G401 (cell line): ENCODE measurements at regions not wholly inside any gene's neighbourhood (a gene's known extent, or its start where the extent isn't known, plus 50 kb on each side); places are given as distances from the start of the nearest gene placed in this dataset.

Experiments used
- DNase-seq: peaks from one replicate; pipeline ENCODE4 v3.0.0-alpha.2; 2015; ENCODE audit warnings: low spot score
- in situ Hi-C: cut with HindIII; loops from 2 replicates; pipeline ENCODE4 v1.10.0; 2016; ENCODE audit warnings: low sequenced_read_pairs, mixed read lengths

DNA sequence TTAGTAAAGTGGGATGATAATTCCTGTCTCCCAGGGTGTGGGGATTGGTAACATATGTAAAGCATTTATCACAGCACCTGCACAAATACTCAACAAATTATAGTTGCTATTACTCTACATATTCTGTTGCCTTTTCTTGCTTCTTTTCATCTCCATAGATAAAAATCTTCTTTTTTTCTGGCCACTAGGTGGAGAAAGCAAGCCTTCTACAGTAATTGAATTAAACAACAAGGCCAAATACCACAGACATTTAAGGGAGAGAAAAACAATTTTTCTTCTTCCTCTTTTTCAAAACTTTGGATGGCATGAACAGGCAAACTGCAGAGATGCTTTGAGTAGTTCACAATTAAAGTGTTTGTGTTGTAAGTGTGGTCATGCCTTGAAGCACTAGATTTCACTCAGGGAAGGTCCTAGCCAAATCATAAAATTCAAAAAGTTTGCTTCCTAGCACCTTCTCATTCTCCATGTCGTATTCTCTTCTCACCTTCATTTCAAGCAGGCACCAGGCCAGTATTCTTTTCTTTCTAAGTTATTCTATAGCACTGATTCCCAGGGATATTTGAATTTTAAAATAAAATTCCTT, 493.4 kb upstream of the TGFBR2 start:
- peak; percentile 17 for DNase-seq
- in situ Hi-C loops: no loop called here

DNA sequence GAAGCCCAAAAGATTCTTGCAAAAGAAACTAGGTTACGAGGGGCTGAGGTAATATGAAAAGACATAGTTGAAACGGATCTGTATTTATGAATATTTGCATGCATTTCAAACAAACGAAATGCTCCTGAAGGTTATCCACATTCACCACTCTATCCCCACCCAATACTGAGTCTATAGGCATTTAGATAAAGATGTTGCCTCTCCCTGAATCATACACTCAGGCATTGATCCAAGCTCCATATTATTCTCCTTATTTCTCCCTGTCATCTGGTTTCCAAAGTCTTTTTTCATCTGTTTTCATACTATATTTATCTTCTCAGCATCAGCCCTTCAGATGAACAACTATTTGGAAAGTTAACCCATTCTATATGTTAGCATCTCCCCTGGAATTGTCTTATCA, 492.5 kb upstream of the TGFBR2 start:
- DNase-seq: no peak
- in situ Hi-C loops: no loop called here

DNA sequence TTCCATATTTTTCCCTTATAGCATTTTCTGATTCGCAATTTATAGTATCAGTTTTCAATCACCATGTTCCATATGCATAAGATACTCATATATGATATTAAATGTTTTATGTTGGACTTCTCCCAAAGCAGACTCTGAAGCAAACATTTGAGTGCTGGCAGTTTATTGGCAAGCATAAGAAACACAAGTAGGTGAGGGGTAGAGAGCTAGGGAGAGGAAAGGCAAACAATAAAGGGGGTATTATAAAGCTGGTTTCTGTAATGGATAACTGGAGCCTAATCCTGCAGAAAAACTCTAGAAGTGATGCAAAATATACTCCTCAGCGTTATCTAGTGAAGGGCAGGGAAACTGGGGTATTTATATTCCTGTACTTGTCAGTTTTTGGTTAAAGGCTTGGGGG, 491.5 kb upstream of the TGFBR2 start:
- in situ Hi-C loops: no loop called here
- DNase-seq: no peak

DNA sequence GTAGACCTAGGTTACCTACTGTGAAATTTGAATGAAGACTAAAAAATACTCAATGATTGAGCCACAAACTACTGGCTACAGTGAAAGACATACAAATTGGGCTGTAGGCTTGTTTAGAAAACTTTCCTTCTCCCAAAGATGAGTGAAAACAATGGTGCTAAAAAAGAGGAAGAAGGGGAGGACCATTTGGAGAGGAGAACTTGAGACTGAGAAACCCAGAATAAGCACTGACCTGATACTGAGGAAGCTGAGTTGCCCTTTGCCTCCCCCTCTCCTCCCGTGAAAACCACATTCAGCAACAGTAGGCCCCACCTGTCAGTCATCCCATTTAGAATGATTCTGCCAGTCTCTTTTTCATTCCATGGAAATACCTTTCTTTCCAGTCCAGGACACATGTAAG, 484.0 kb upstream of the TGFBR2 start:
- in situ Hi-C loops: no loop called here

DNA sequence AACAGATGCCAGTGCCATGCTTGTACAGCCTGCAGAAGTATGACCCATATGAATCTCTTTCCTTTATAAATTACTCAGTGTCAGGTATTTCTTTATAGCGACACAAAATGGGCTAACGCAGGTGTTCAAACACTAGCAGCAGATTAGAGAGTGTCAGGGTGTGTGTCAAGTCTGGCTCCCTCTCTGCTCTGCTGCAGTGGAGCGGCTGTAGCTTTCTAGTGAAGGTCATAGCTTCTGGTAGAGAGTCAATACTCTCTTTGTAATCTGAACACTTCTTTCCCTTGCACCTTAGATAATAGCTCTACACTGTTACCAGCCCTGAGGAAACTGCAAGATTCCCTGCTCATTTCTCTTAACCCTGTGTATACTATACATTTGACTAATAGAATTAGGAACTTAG, 483.2 kb upstream of the TGFBR2 start:
- in situ Hi-C loops: no loop called here
- no peak for DNase-seq

More for the DNA sequence above, 484.0 kb upstream of the TGFBR2 start:
- no peak for DNase-seq

DNA sequence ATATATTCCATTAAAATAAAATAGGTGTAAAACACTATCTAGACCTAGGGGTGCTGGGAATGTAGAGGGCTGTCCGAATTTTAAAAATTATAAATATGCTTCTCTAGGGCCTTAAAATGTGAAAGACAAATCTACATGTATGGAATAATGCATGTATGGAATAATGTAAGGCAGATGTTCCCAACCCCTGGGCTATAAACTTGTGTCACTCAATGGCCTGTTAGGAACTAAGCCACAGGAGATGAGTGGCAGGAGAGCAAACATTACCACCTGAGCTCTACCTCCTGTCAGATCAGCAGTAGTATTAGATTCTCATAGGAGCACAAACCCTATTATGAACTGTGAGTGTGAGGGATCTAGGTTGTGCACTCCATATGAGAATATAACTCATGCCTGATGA, 482.6 kb upstream of the TGFBR2 start:
- in situ Hi-C loops: no loop called here
- no peak for DNase-seq

DNA sequence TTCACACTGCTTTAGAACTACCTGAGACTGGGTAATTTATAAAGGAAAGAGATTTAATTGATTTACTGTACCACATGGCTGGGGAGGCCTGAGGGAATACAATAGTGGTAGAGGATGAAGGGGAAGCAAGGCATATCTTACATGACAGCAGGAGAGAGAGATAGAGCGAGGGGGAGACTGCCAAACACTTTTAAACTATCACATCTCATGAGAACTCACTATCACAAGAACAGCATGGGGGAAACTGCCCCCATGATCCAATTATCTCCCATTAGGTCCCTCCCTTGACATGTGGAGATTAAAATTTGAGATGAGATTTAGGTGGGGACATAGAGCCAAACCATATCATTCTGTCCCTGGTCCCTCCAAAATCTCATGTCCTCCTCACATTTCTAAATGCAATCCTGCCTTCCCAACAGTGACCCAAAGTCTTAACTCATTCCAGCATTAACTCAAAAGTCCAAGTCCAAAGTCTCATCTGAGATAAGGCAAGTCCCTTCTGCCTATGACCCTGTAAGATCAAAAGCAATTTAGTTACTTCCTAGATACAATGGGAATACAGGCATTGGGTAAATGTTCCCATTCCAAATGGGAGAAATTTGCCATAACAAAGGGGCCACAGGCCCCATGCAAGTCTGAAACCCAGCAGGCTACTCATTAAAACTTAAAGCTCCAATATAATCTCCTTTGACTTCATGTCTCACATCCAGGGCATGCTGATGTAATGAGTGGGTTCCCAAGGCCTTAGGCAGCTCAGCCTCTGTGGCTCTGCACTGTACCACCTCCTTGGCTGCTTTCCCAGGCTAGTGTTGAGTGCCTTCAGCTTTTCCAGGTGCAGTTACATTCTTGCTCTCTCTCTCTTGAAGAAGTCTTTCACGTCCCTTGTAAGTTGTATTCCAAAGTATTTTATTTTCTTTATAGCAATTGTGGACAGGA, 481.7 kb upstream of the TGFBR2 start:
- DNase-seq: no peak
- in situ Hi-C loops: no loop called here

DNA sequence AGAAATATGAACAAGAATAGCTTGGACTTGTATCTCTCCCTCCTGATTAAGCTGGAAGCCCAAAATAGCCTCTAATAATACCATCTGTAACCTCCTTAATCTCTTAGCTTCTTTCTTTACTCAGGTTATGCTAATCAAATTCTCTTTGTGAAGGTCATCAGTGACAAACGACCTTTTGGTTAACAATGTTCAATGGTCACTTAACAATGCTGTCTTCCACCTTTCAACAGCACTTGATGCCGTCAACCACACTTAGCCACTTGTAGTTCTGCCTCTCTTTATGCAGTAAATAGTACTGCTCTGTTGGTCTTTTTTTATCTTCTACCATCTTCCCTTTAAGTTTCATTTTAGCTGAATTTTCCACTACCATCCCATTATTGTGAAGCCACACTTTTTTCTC, 476.6 kb upstream of the TGFBR2 start:
- no peak for DNase-seq
- in situ Hi-C loops: no loop called here

DNA sequence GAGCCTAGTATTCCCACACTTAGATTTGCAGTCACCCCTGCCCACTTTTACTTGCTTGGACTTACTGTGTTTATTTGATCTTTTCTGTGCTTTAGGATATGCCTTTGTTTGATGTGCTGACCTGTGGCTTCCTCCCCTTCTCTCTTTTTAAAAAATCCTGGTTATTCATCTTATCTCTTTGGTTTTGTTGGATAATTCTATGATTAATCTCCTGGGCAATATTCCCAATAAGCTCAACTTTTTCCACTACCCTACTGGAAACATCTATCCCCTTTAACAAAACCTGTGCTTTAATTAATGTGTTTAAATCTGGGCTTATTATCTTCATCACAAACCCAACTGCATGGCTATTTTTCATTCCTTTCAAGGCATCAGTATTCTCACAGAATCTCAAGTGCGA, 476.0 kb upstream of the TGFBR2 start:
- in situ Hi-C loops: no loop called here
- no peak for DNase-seq

DNA sequence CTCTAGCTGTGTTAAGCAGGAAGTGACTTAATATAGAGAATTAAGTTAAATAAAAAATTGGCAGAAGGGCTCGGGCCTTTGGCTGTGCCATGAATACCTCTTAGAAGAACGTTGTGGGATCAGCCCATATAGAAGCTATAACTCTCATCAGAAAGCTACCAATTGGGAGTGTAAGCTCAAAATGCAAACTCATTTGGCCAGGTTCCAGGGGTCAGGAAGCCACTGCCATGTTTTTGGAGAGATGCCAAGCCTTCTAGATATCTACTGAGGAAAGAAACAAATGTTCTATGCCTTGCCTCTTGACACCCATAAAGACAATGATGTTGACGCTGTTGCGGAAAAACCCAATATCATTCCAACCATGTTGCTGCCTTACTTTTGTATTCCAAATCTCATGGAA, 475.2 kb upstream of the TGFBR2 start:
- no peak for DNase-seq
- in situ Hi-C loops: no loop called here

DNA sequence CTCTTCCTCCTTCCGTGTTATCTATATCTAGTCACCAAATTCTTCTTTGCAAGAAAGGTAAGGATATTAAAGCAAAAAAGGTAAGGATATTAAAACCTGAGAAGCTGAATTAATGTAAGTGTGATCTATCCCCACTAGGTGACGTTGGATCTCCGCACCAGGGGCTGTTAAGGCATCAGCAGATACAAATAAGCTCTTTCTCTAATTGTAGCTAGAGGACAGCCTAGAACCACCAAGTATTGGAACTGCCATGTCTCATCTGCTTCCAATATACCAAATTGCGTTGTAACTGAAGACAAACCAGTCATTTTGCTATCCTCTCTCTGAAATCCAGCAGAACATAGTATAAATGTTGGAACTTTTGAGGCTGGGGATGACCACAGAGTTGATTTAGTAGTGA, 471.2 kb upstream of the TGFBR2 start:
- no peak for DNase-seq
- in situ Hi-C loops: no loop called here

DNA sequence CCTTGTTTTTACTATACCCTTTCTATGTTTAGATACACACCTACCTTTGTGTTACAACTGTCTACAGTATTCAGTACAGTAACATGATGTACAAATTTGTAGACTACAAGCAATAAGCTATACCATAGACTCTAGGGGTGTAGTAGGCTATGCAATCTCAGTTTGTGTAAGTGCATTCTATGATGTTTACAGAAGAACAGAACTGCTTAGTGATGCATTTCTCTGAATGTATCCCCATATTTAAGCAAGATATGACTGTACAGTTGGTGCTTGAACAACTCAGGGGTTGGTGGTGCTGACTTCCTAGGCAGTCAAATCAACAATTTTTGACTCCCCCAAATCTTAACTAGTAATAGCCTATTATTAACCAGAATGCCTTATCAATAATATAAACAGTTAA, 467.1 kb upstream of the TGFBR2 start:
- in situ Hi-C loops: no loop called here
- DNase-seq: no peak

DNA sequence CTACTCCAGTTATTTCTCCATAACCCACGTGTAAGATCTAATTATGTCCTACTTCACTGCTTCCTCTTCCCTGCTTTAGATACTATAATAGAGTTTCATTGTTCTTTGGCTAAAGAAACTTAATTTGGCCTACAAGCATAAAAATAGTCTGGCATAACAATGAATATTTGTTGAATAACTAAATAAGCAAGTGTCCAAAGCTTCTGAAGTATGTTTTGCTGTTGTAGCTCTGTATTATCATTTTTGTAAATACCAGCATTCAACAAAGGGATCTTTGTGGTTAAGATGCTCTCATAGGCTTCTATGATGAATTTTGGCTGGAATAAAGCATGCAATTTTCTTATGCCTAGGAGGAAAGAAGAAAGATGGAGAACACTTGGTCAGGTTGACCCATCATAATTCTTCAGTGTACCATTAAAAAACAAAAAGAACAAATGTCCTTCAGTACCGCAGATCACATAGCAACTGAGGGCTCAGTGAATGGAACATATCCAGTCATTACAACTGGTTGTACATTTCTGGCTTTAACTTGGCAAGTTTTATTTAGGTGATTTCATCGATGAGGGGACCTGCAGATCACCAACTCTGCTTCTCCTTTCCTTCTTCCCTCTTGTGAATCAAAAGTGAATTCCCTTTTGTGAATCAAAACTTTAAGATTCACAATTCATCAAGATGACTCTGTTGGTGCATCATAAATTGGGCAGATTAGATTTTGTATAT, 465.9 kb upstream of the TGFBR2 start:
- in situ Hi-C loops: no loop called here
- no peak for DNase-seq

DNA sequence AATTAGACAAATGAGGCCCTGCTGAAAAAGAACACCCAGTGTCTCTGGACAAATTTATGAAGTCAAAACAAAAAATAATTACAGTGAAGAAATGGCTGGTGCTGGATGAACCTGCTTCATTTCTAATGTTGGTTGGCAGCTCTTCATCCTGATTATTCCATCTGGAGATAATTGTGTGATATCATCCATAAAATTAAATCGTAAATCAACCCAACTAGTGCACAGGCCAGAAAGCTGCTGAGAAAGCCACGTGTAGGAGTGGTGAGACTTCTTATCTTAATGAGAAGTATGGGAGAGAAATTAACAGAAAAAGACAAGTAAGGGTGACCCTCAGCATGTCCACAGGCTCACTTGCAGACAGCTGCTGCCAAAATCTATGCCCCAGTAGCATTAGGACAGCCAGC, 465.2 kb upstream of the TGFBR2 start:
- no peak for DNase-seq
- in situ Hi-C loops: no loop called here

DNA sequence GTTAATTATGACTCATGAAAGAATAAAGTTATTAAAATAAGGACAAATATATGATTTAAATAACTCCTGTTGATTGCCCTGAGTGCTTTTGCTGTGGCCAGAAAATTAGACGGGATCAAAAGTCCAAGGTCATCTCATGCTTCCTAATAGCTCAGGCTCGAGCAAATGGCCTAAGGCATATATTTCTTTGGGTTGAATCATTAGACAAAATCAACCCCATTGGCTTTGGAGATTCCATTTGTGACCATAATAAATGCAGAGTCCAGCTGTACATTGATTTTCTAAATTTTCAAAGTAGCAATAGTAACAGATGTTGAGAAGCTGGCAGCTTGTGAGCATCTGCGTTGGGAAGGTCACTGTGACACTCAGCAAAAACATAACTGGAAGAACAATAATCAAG, 464.5 kb upstream of the TGFBR2 start:
- no peak for DNase-seq
- in situ Hi-C loops: no loop called here

DNA sequence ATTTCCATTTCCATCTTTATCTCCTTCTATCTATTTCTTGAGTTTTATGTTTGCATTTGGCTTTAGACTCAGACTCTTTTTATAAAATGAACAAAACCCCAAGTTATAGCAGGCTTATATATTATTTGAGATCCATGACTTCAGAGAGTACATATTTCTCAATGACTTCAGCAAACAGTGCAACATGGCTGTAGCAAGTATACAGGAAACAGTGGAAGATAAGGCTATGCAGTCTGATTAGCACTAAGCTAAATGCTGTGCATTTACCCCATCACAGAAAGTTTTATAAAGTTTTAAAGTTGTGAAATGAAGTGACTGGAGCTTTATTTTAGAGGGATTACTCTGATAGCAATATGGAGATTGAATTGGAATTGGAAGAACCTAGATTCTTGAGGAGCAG, 463.5 kb upstream of the TGFBR2 start:
- DNase-seq: no peak
- in situ Hi-C loops: no loop called here

DNA sequence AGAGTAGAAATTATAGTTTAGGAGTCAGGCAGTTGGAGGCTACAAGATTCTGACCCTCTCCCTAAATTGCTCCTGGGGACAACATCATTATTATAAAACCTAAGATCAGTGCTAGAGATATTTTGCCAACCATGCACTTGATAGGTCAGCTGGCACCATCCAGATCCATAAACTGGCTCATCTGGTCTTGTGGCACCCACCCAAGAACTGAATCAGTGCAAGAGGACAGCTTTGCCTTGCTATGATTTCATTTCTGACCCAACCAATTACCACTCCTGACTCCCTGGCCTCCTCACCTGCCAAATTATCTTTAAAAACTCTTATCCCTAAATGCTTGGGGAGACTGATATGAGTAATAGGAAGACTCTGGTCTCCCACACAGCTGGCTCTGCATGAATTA, 461.1 kb upstream of the TGFBR2 start:
- in situ Hi-C loops: no loop called here
- no peak for DNase-seq

DNA sequence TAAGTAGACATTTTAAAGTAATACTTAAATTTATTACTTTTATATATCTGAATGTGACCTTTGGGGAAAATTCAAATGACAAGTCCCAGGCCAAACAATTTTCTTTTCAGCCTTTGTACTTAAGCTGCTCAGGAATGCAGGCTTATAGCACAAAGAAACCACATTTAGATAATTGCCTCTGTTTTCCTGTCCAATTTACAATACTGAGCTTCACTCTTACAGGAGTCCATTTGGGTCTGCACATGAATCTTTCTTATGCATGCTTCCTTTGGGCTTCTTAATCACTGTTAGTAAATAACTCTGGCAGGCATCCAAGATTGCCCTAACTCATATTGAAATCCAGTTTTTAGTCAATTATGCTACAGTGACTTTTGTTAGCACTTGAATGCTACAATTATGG, 459.4 kb upstream of the TGFBR2 start:
- no peak for DNase-seq
- in situ Hi-C loops: no loop called here

DNA sequence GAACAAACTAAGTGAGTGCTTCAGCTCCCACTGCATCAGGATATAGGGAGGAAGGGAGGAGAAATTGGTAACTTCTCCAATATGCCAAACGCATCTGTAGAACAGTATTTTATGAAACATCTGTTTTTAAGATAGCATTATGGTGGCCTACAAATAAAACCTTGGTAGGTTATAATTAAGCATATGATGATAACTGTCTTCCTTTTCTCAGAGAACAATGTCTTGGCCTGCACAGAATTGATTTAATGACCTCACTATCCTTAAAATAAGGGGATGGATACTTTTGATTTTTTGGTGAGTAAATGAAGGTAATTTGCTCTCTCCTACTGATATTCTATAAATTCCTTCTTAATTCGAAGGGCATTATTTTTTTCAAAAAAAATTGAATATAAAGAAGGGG, 451.5 kb upstream of the TGFBR2 start:
- DNase-seq: no peak
- in situ Hi-C loops: no loop called here

DNA sequence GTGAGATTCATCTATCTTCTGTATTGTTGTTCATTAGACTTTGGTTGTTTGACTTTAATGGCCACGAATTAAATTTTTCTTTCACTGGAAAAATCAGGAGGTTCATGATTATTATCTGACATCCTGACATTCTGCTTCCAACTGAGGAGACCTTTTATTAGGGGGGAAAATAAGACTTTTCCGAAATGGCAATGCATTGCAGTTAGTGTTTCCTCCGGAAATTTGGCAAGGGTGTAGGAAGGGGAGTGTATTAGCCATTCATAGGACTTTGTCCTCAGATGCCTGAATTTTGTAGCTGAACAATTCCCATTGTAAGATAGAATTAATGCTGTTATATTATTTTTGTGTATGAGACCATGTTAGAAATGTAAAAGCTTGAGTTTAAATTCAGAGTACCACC, 450.6 kb upstream of the TGFBR2 start:
- in situ Hi-C loops: no loop called here
- DNase-seq: no peak
